Testis (tissue), 2 donors: ENCODE measurements at regions not wholly inside any gene's neighbourhood (a gene's known extent, or its start where the extent isn't known, plus 50 kb on each side); places are given as distances from the start of the nearest gene placed in this dataset.

Experiments used
- POLR2A ChIP-seq: fragments of 450-650 bp; IDR thresholded peaks from one replicate; pipeline ENCODE4 v1.6.1; 2017; ENCODE audit warnings: antibody characterized with exemption, mild to moderate bottlenecking, moderate library complexity
- TF ChIP-seq, protein P1 (sequence below), 3 experiments: fragments of 450-650 bp in 2 of 3; fragments of 200-600 bp in 1 of 3; sonication (generic) in 1 of 3; IDR thresholded peaks; one replicate each; pipeline ENCODE4 v1.5.1; 2016 to 2019; ENCODE audit warnings: antibody characterized with exemption in 3 of 3, mild to moderate bottlenecking in 2 of 3, moderate library complexity in 1 of 3

DNA sequence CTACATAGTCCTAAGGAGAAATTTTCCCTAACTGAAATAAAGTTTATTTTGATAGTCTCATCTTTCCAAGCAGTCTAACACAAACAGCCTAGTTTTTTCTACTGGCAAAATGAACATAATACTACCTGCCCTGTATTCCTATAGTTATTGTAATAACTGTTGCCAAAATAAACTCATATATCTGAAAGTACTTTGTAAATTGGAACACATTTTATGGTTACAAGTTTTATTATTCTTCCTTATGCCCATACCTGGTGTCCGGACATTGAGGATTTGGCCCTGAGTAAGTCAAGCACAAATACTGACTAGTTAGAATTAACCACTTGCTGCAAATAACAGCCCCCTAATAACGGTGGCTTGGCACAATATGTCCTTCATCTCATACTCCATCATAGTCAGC lies 120.4 kb upstream of the TOM1L1 start:
- TF ChIP-seq, protein P1, sequence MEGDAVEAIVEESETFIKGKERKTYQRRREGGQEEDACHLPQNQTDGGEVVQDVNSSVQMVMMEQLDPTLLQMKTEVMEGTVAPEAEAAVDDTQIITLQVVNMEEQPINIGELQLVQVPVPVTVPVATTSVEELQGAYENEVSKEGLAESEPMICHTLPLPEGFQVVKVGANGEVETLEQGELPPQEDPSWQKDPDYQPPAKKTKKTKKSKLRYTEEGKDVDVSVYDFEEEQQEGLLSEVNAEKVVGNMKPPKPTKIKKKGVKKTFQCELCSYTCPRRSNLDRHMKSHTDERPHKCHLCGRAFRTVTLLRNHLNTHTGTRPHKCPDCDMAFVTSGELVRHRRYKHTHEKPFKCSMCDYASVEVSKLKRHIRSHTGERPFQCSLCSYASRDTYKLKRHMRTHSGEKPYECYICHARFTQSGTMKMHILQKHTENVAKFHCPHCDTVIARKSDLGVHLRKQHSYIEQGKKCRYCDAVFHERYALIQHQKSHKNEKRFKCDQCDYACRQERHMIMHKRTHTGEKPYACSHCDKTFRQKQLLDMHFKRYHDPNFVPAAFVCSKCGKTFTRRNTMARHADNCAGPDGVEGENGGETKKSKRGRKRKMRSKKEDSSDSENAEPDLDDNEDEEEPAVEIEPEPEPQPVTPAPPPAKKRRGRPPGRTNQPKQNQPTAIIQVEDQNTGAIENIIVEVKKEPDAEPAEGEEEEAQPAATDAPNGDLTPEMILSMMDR (IDR thresholded peaks at IDR 0.05), result no peak
- no peak for TF ChIP-seq POLR2A
